HG02678 (cell line): ENCODE measurements at regions not wholly inside any gene's neighbourhood (a gene's known extent, or its start where the extent isn't known, plus 50 kb on each side); places are given as distances from the start of the nearest gene placed in this dataset.
A peak's percentile ranks its signal among the peaks of the same experiment; 100 is the strongest.

Source experiments
- ATAC-seq: cut with Tn5 transposase; IDR thresholded peaks from one replicate; pipeline ENCODE4 v1.9.1; 2021; ENCODE audit warnings: mild to moderate bottlenecking, moderate library complexity; ENCODE audit not compliant: unreplicated experiment

DNA sequence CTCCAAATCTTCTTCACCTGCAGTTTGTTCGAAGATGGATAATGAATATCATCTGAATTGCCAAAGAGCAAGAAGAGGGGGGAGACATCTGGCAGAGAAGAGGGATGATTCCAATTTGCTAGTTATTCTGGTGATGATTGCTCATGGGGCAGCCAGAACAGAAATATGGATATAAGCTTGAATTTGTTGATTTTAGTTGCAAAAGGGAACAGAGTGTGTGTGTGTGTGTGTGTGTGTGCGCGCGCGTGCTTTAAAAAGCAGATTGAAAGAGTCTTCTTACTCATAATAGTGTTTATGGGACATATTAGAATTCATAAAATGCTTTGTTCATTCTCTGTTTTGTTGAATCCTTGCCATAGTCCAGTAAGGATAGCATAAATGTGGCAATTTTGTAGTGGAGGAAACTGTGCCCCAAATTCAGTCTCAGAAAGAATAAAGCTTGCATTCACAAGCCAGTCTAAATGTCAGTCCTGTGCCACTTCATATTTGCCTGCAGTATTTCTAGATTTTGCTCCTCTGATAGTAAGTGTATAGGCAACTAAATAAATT, 436.3 kb upstream of the KLF4 start:
- ATAC-seq = no peak

DNA sequence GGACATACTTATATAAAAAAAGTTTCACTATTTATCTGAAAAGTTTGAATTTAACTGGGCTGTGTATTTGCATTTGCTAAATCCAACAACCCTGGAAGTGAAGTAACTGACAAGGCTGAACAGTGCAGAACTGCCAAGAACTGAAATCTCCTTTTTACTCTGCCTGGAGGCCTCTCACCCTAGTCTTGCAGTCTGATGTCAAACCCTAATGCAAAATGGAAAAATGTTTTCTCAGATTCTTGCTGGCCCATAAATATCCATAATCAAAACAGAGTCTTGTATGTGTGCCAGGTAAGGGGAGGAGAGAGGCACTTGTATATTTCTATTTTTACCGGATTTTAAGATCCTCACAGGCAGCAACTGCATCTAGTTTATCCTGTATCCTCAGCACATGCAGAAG, 432.7 kb upstream of the KLF4 start:
- ATAC-seq = no peak

DNA sequence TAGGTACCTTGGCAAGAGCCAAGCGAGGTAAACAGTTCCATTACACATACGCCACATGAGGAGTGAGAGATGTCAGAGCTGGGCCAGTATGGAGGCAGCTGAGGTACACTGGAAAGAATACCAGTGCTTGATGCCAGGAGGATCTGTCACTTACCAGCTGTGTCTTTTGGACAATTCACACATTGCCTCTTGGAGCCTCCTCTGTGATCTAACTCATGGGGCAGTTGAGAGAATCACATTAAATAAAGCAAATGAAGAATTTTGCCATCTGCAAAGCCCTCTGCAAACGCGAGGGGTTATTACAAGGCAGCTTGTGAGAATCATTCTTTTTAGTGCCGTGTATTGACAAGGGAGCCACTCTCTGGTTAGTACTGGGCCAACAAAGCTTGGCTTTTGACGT, 429.7 kb upstream of the KLF4 start:
- no peak for ATAC-seq

GRCh38 chr9:107918749-107919148, 429.2 kb upstream of the KLF4 start:
- ATAC-seq = no peak

DNA sequence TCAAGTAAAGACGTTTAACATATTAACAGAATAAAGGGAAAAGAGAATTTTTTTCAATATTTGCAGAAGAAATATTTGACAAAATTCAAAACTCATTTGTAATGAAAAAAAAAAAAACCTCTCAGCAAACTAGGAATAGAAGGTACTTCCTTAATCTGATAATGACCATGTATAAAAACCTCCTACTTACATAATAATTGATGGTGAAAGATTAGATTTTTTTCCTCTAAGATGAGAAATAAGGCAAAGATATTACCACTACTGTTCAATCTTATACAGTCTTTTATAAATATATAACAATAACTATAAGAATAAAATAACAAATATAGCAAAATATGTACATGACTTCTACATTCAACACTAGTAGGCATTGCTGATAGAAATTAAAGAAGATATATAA, 424.6 kb upstream of the KLF4 start:
- ATAC-seq = no peak

- ATAC-seq = no peak
Observed at GRCh38 chr9:107907715-107908114, 418.1 kb upstream of the KLF4 start.

DNA sequence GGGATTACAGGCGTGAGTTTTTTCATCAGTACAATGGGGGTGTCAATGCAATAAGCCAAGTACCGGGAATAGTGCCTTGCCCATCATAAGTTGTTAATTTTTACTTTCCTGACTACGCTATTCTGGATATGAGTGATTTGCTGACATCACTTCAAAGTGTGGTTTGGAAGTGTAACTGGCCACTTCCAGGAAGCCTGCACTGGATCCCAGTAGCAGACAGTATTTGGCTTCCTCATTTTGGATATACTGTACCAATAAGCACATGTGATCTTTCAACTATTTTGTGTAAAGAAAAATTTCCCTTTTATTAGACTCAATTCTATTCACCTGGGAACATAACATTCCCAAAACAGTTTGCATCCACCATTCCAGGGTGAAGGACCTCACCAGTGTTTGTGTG, 417.7 kb upstream of the KLF4 start:
- ATAC-seq = no peak

GRCh38 chr9:107906074-107906473, 416.5 kb upstream of the KLF4 start:
- no peak for ATAC-seq

GRCh38 chr9:107905308-107906020, 415.9 kb upstream of the KLF4 start:
- ATAC-seq = no peak

DNA sequence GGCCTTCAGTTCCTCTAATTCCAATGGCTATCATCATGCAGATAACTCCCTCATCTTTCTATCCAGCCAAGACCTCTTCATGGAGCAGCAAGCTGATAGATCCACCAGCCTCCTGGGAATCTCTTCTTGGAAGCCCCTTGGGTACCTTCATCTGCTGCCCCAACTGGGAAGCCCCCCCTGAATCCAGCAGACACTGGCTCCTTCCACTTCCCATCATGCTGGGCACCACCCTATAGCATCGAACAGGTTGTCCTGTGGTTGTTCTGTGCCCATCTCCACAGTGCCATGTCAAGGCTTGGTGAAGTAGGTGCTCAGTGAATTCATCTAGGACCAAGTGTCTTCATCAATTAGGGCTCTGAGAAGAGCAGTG, 410.4 kb upstream of the KLF4 start:
- no peak for ATAC-seq

GRCh38 chr9:107898761-107899160, 409.2 kb upstream of the KLF4 start:
- no peak for ATAC-seq

DNA sequence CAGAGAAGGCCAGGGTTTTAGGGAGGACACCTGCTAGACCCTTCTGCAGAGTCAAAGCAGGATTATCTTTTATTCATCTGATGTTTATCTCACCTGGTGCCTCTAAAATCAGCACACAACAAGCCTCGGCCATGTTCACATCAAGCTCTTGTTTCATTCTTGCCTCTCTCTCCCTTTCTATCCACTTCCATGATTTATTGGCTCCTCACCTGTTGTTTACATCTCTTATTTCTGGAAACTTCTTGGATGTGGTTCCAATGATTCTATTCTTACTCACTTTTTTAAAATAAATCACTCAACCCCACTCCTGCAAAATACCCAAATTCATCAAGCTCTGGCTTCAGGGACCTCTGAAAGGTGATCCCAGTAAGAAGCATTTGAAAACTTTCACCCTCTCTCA, 407.0 kb upstream of the KLF4 start:
- no peak for ATAC-seq

DNA sequence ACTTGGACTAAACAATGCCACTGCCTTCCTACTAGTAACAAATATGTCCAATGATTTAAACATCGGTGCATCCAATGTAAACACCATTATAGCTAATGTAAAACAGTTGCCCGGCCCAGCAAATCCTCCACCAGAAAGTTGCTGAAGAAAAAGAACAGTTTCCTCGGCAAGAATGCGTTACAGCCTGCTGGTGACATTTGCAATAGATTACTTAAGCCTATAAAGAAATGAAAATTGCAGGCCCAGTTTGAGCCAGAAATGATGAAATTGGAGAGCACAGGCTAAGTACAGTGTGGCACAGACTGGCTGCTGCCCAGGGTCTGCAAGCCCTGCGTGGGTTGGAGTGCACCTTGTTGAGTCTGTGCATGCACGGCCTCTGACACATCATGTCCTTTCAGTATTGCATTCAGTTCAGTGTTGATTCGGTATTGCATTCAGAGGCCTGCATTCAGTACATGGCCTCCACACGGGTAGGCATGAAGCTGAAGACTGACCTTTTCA, 406.0 kb upstream of the KLF4 start:
- ATAC-seq = no peak

DNA sequence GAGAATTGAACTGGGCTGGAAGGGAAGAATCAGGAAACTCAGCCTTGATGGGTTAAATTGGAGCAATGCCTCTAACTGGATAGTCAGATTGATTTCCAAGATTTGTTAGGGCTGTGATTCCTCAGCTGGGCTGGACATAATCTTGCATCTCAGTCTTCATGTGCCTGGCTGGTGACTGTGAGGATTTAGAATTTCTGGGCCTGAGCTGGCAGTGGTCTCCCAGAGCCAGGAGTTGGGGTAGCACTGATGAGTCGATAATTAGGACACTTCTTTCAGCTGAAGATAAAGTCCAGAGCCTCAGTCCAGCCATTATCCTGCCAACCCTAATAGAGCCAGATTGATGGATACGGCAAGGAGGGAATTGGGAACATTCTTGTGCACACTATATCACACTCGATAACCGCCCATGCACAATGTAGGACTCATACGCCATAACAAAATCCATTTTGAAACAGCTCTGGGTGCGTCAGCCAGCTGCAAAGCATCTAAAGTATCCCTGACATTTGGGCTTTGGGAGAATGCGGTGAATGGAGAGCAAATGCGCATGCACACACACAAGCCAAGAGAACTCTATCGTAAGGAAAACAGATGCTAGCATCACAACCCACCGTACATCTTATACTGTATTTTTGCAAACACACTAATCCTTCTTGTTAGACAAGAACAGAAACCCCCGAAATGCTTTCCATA, 405.1 kb upstream of the KLF4 start:
- ATAC-seq = no peak

DNA sequence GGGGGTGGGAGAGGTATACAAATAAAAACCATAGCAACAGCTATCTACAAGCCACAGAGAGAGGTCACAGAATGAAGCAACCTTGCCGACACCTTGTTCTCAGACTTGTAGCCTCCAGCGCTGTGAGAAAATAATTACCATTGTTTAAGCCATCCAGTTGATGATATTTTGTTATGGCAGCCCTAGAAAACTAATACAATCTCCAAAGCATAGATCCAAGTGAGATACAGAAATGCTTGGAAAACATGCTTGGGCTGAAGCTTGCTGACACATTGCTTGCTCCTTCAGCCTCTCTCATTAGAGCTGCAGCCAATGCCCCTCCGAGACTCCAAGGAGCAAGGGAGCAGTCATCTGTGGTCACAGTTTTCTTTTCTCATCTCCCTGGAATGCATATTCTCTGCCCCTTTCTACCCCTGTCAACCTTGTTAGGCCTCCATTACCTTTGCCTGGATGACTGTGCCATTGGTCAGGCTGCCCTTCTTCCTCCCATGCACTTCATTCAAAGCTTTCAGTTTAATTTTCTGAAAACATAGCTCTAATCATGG, 401.4 kb upstream of the KLF4 start:
- no peak for ATAC-seq

DNA sequence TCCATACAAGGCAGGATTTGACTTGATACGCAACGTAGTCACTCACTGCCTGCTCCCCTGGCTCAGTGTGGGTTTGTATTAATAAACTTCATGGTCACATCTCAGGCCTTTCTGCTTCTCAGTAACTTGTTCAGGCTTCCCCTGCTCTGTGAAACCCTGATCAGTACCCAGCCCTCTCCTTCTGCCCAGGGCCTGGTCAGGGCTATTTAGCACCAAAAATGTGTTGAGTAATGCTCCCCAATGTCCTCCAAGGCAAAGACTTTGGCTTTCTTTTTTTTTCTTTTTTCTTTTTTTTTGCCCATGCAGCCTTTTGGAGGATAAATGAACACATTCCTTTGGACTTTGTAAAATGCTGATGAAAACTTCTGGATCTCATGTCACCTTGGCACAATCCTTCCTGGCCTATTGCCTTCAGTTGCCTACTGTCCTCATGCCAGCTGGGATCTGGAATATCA, 399.2 kb upstream of the KLF4 start:
- ATAC-seq = no peak

GRCh38 chr9:107886826-107887225, 397.3 kb upstream of the KLF4 start:
- ATAC-seq = no peak

GRCh38 chr9:107883496-107884124, 394.0 kb upstream of the KLF4 start:
- peak; percentile 92 for ATAC-seq

- ATAC-seq = no peak
Observed at GRCh38 chr9:107881626-107882300, 392.2 kb upstream of the KLF4 start.

- no peak for ATAC-seq
Observed at GRCh38 chr9:107878462-107878861, 388.9 kb upstream of the KLF4 start.

DNA sequence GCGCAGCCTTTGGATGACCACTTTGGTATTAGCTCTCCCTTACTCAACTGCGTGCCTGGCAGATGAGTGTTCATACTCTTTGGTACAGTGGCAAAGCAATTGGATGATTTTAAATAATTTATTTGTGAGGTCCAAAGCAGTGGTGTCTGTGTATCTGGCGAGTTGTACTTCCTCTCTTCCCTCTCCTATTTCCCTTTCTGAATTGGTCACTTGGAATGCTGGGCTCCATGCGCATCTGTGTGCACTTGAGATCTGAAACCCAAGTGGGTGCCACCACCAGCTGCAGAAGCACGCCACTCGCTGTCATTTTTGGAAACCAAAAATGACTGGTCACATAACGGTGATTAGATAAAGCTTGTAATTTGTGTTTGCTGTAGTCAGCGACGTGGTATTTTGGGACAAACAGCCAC, 386.0 kb upstream of the KLF4 start:
- ATAC-seq = no peak
